DOHH2 (cell line): ENCODE measurements at regions not wholly inside any gene's neighbourhood (a gene's known extent, or its start where the extent isn't known, plus 50 kb on each side); places are given as distances from the start of the nearest gene placed in this dataset.

Experiments used
- H3F3A ChIP-seq: fragments of 200-600 bp; sonication (generic), shearing (Covaris generic); 2 replicates; pipeline ENCODE4 v1.6.0; 2016; ENCODE audit warnings: antibody characterized with exemption, mild to moderate bottlenecking; ENCODE audit not compliant: control insufficient read depth, insufficient read depth
- H3K27ac ChIP-seq: fragments of 200-600 bp; sonication (generic); 2 replicates; pipeline ENCODE4 v1.5.1; 2014; ENCODE audit warnings: low read depth, mild to moderate bottlenecking, low read length, moderate library complexity
- H3K27me3 ChIP-seq: fragments of 200-600 bp; sonication (generic); 2 replicates; pipeline ENCODE4 v1.6.1; 2014; ENCODE audit warnings: mild to moderate bottlenecking, low read length, mixed read lengths; ENCODE audit not compliant: control insufficient read depth
- H3K36me3 ChIP-seq: fragments of 200-600 bp; sonication (generic); 2 replicates; pipeline ENCODE4 v1.6.1; 2014; ENCODE audit warnings: mild to moderate bottlenecking, low read length, moderate library complexity, mixed read lengths; ENCODE audit not compliant: control insufficient read depth
- H3K4me1 ChIP-seq: fragments of 200-600 bp; sonication (generic); 2 replicates; pipeline ENCODE4 v1.6.1; 2014; ENCODE audit warnings: mild to moderate bottlenecking, low read length, mixed read lengths; ENCODE audit not compliant: control insufficient read depth
- H3K4me2 ChIP-seq: fragments of 200-600 bp; sonication (generic); 2 replicates; pipeline ENCODE4 v1.6.0; 2014; ENCODE audit warnings: mild to moderate bottlenecking, low read length, moderate library complexity
- H3K4me3 ChIP-seq: fragments of 200-600 bp; sonication (generic); 2 replicates; pipeline ENCODE4 v1.5.1; 2014; ENCODE audit warnings: mild to moderate bottlenecking, low read length, mixed read lengths
- H3K79me2 ChIP-seq: fragments of 200-600 bp; sonication (generic); 2 replicates; pipeline ENCODE4 v1.6.1; 2014; ENCODE audit warnings: mild to moderate bottlenecking, low read length, mixed read lengths; ENCODE audit not compliant: control insufficient read depth
- H3K9me2 ChIP-seq: fragments of 200-600 bp; sonication (generic); replicated peaks from 2 replicates; pipeline ENCODE4 v1.6.1; 2014; ENCODE audit warnings: mild to moderate bottlenecking, low read length, mixed read lengths; ENCODE audit not compliant: control insufficient read depth
- H3K9me3 ChIP-seq: fragments of 200-600 bp; sonication (generic); 2 replicates; pipeline ENCODE4 v1.6.1; 2014; ENCODE audit warnings: antibody characterized with exemption, low read length, mixed read lengths; ENCODE audit not compliant: control insufficient read depth, insufficient read depth
- H4K20me1 ChIP-seq: fragments of 200-600 bp; sonication (generic); 2 replicates; pipeline ENCODE4 v1.6.0; 2014; ENCODE audit warnings: low read depth, mild to moderate bottlenecking, antibody characterized with exemption, low read length, moderate library complexity; ENCODE audit not compliant: control insufficient read depth, insufficient read depth
- EZH2phosphoT487 ChIP-seq: fragments of 200-600 bp; sonication (generic); IDR thresholded peaks from 2 replicates; pipeline ENCODE4 v1.6.1; 2017; ENCODE audit warnings: borderline replicate concordance, mild to moderate bottlenecking, antibody characterized with exemption, low read length, moderate library complexity, mixed read lengths
- TF ChIP-seq, protein P1 (sequence below): fragments of 200-600 bp; sonication (generic); IDR thresholded peaks from one replicate; pipeline ENCODE4 v1.5.1; 2014; ENCODE audit warnings: antibody characterized with exemption, mild to moderate bottlenecking, low read depth, low read length; ENCODE audit not compliant: poor library complexity, severe bottlenecking

DNA sequence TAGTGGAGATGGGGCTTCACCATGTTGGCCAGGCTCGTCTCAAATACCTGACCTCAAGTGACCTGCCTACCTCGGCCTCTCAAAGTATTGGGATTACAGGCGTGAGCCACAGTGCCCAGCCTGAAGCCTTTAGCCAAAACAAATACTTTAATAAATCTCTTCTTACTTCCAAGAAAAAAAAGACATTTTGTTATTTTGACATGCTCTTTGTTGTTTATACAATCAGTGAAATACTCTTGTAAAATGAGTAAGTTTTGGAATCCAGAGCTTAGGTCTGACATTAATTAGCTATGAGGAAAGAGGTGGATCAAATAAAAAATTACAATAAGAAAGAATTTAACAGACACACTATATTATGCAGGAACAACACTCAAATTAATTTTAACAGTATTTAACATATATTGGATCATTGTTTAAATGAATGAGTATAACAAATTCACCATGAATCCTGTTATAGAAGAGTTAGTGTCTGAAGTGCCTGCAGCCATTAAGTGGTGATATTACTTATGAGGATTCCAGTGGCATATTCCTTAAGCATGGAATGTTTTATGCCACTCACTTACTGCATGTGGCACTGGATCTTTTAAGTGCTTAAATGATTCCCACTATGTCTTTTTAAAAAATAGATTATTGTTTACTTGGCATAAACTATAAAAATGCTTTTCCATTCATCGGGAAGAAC is 260.1 kb upstream of the GIMD1 start:
- no peaks in the 10 kb centered on the region for H3K9me3 ChIP-seq
- H3K4me3 ChIP-seq, result no peak overlapping the region
- no peaks in the 10 kb centered on the region for H3K36me3 ChIP-seq
- H3K27me3 ChIP-seq, result no peaks in the 10 kb centered on the region
- TF ChIP-seq, protein P1, sequence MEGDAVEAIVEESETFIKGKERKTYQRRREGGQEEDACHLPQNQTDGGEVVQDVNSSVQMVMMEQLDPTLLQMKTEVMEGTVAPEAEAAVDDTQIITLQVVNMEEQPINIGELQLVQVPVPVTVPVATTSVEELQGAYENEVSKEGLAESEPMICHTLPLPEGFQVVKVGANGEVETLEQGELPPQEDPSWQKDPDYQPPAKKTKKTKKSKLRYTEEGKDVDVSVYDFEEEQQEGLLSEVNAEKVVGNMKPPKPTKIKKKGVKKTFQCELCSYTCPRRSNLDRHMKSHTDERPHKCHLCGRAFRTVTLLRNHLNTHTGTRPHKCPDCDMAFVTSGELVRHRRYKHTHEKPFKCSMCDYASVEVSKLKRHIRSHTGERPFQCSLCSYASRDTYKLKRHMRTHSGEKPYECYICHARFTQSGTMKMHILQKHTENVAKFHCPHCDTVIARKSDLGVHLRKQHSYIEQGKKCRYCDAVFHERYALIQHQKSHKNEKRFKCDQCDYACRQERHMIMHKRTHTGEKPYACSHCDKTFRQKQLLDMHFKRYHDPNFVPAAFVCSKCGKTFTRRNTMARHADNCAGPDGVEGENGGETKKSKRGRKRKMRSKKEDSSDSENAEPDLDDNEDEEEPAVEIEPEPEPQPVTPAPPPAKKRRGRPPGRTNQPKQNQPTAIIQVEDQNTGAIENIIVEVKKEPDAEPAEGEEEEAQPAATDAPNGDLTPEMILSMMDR, result no peak
- TF ChIP-seq EZH2phosphoT487, result no peak
- no peak overlapping the region for H3K4me2 ChIP-seq
- H3K79me2 ChIP-seq, result no peaks in the 10 kb centered on the region
- H3K4me1 ChIP-seq, result no peaks in the 10 kb centered on the region
- H3K9me2 ChIP-seq, result no peaks in the 10 kb centered on the region
- H3K27ac ChIP-seq, result no peak overlapping the region
- H4K20me1 ChIP-seq, result no peaks in the 10 kb centered on the region
- H3F3A ChIP-seq, result no peaks in the 10 kb centered on the region

DNA sequence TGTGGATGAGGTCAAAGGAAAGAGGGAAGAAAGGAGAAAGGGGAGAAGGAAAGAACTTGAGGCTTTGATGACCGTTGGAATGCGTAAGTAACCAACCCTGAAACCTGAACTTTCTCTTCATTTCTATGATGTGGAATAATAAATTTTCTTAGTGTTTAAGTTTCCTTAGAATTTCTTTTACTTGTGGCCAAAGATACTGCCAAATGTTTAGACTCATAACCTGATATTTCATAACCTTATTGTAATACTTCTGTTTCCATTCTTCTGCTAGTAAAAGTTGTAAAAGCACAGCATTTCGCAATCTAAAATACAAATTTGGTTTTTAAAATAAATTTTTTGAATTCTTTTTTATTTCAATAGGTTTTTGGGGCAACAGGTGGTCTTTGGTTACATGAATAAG is 258.5 kb upstream of the GIMD1 start:
- Histone ChIP-seq H3F3A (no peaks in the 10 kb centered on the region), H3K27ac (no peak overlapping the region)

DNA sequence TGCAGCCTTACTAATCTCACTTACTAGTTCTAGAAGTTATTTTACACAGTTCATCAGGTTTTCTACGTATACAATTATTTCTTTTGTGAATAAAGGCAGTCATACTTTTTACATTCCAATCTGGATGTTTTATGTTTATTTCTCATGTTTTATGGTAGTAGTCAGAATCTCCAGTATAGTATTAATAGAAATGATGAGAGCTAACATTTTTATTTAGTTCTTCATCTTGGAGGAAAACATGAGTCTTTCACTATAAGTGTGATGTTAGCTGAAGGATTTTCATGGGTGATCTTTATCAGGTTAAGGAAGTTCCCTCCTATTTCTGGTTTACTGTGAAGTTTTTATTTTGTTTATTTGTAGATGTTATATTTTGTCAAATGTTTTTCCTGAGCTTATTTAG is 256.1 kb upstream of the GIMD1 start:
- H3K27me3 ChIP-seq, result no peaks in the 10 kb centered on the region
- no peaks in the 10 kb centered on the region for H3K4me1 ChIP-seq
- H3K36me3 ChIP-seq, result no peaks in the 10 kb centered on the region
- no peaks in the 10 kb centered on the region for H3K9me2 ChIP-seq
- H3K79me2 ChIP-seq, result no peaks in the 10 kb centered on the region
- no peaks in the 10 kb centered on the region for H4K20me1 ChIP-seq
- no peaks in the 10 kb centered on the region for H3K9me3 ChIP-seq
- no peaks in the 10 kb centered on the region for H3F3A ChIP-seq
- no peak overlapping the region for H3K4me3 ChIP-seq
- no peak for TF ChIP-seq EZH2phosphoT487
- TF ChIP-seq, protein P1, result no peak
- no peak overlapping the region for H3K4me2 ChIP-seq
- H3K27ac ChIP-seq, result no peak overlapping the region

More for the DNA sequence above, 258.5 kb upstream of the GIMD1 start:
- H4K20me1 ChIP-seq, result no peaks in the 10 kb centered on the region
- no peaks in the 10 kb centered on the region for H3K79me2 ChIP-seq
- H3K4me1 ChIP-seq, result no peaks in the 10 kb centered on the region
- no peak overlapping the region for H3K4me2 ChIP-seq
- no peaks in the 10 kb centered on the region for H3K9me3 ChIP-seq
- H3K27me3 ChIP-seq, result no peaks in the 10 kb centered on the region
- H3K36me3 ChIP-seq, result no peaks in the 10 kb centered on the region
- no peak overlapping the region for H3K4me3 ChIP-seq
- no peaks in the 10 kb centered on the region for H3K9me2 ChIP-seq
- TF ChIP-seq, protein P1, result no peak
- no peak for TF ChIP-seq EZH2phosphoT487
